RPMI8226 (cell line): ENCODE measurements at regions not wholly inside any gene's neighbourhood (a gene's known extent, or its start where the extent isn't known, plus 50 kb on each side); places are given as distances from the start of the nearest gene placed in this dataset.

Experiments
- DNase-seq: peaks from one replicate; pipeline ENCODE4 v3.0.0-alpha.2; 2015

GRCh38 chr4:156593464-156593863, 378.1 kb downstream of the PDGFC start:
- no peak for DNase-seq

GRCh38 chr4:156591679-156592078, 379.9 kb downstream of the PDGFC start:
- no peak for DNase-seq

GRCh38 chr4:156584100-156584499, 387.5 kb downstream of the PDGFC start:
- no peak for DNase-seq

GRCh38 chr4:156583265-156583664, 388.3 kb downstream of the PDGFC start:
- no peak for DNase-seq

- DNase-seq = no peak
Observed at GRCh38 chr4:156581282-156582063, 390.1 kb downstream of the PDGFC start.

- no peak for DNase-seq
Observed at GRCh38 chr4:156578713-156579112, 392.9 kb downstream of the PDGFC start.

GRCh38 chr4:156578005-156578404, 393.6 kb downstream of the PDGFC start:
- DNase-seq = no peak

- no peak for DNase-seq
Observed at GRCh38 chr4:156576946-156577345, 394.7 kb downstream of the PDGFC start.

GRCh38 chr4:156575430-156576073, 396.0 kb downstream of the PDGFC start:
- peak; percentile 8 for DNase-seq

GRCh38 chr4:156571146-156571545, 400.5 kb downstream of the PDGFC start:
- no peak for DNase-seq

- no peak for DNase-seq
Observed at GRCh38 chr4:156569535-156569934, 402.1 kb downstream of the PDGFC start.

GRCh38 chr4:156568484-156568883, 403.1 kb downstream of the PDGFC start:
- DNase-seq = no peak

- DNase-seq = no peak
Observed at GRCh38 chr4:156568041-156568440, 403.6 kb downstream of the PDGFC start.

GRCh38 chr4:156560701-156561100, 410.9 kb downstream of the PDGFC start:
- DNase-seq = no peak

- no peak for DNase-seq
Observed at GRCh38 chr4:156559346-156559745, 412.3 kb downstream of the PDGFC start.

- no peak for DNase-seq
Observed at GRCh38 chr4:156558373-156559025, 413.1 kb downstream of the PDGFC start.

GRCh38 chr4:156557920-156558319, 413.7 kb downstream of the PDGFC start:
- no peak for DNase-seq

GRCh38 chr4:156556336-156556735, 415.3 kb downstream of the PDGFC start:
- DNase-seq = no peak

GRCh38 chr4:156553659-156554058, 417.9 kb downstream of the PDGFC start:
- DNase-seq = no peak

GRCh38 chr4:156547891-156548290, 423.7 kb downstream of the PDGFC start:
- DNase-seq = no peak

- DNase-seq = no peak
Observed at GRCh38 chr4:156547439-156547838, 424.2 kb downstream of the PDGFC start.

- DNase-seq = no peak
Observed at GRCh38 chr4:156545003-156545785, 426.4 kb downstream of the PDGFC start.

GRCh38 chr4:156539376-156539775, 432.2 kb downstream of the PDGFC start:
- no peak for DNase-seq
